CD4-positive, alpha-beta memory T cell (primary cell): ENCODE measurements at regions not wholly inside any gene's neighbourhood (a gene's known extent, or its start where the extent isn't known, plus 50 kb on each side); places are given as distances from the start of the nearest gene placed in this dataset.
A peak's percentile ranks its signal among the peaks of the same experiment; 100 is the strongest.

Experiments used
- CTCF ChIA-PET: fragments of 350-600 bp; sonication (Branson Sonifier 250); formaldehyde crosslinking; loops from one replicate; lab custom pipeline; 2021; ENCODE audit warnings: inconsistent platforms; ENCODE audit not compliant: partially characterized antibody; lab: Charles Lee
- POLR2A ChIA-PET: fragments of 350-600 bp; sonication (Branson Sonifier 250); formaldehyde crosslinking; loops from one replicate; lab custom pipeline; 2021; ENCODE audit not compliant: partially characterized antibody; lab: Charles Lee
- DNase-seq, 5 donors: peaks; one replicate each; pipeline versions ENCODE4 v3.0.0 to v3.0.0-alpha.2; 2020 to 2022; ENCODE audit warnings: mixed read lengths in 1 of 5
- H3K27ac ChIP-seq: one replicate; pipeline ENCODE4 v1.7.0; 2013; ENCODE audit warnings: low read depth, low read length
- H3K27me3 ChIP-seq: 2 replicates; pipeline ENCODE4 v1.7.0; 2013; ENCODE audit warnings: mild to moderate bottlenecking, low read length, moderate library complexity; ENCODE audit not compliant: insufficient read depth
- H3K36me3 ChIP-seq: 2 replicates; pipeline ENCODE4 v1.7.0; 2013; ENCODE audit warnings: mild to moderate bottlenecking, low read length, moderate library complexity; ENCODE audit not compliant: insufficient read depth
- H3K4me1 ChIP-seq: 2 replicates; pipeline ENCODE4 v1.7.0; 2013; ENCODE audit warnings: mild to moderate bottlenecking, low read length, moderate library complexity; ENCODE audit not compliant: insufficient read depth
- H3K4me3 ChIP-seq, 2 donors: one replicate each; pipeline ENCODE4 v1.7.0; 2013; ENCODE audit warnings: low read length in 2 of 2, mild to moderate bottlenecking in 1 of 2
- H3K9me3 ChIP-seq, 2 donors: one replicate each; pipeline ENCODE4 v1.7.0; 2013; ENCODE audit warnings: low read length in 2 of 2, control low read depth in 1 of 2; ENCODE audit not compliant: control insufficient read depth in 1 of 2
- H3K27ac Mint-ChIP-seq, 7 donors: one replicate each; pipeline ENCODE4 v1.8.0; 2020 to 2021; ENCODE audit warnings: mixed read lengths in 7 of 7, mild to moderate bottlenecking in 6 of 7, inconsistent platforms in 3 of 7, moderate library complexity in 3 of 7
- H3K27me3 Mint-ChIP-seq, 2 donors: one replicate each; pipeline ENCODE4 v1.8.0; 2020 to 2021; ENCODE audit warnings: mixed read lengths in 2 of 2
- H3K36me3 Mint-ChIP-seq, 2 donors: one replicate each; pipeline ENCODE4 v1.8.0; 2020 to 2021; ENCODE audit warnings: mixed read lengths in 2 of 2, inconsistent platforms in 1 of 2, mild to moderate bottlenecking in 1 of 2
- H3K4me1 Mint-ChIP-seq, 4 donors: one replicate each; pipeline ENCODE4 v1.8.0; 2020 to 2021; ENCODE audit warnings: mixed read lengths in 4 of 4, mild to moderate bottlenecking in 1 of 4
- H3K4me3 Mint-ChIP-seq, 8 donors: one replicate each; pipeline ENCODE4 v1.8.0; 2020 to 2021; ENCODE audit warnings: mixed read lengths in 8 of 8, mild to moderate bottlenecking in 7 of 8, moderate library complexity in 6 of 8, inconsistent platforms in 3 of 8
- H3K9me3 Mint-ChIP-seq, 8 donors: one replicate each; pipeline ENCODE4 v1.8.0; 2020 to 2021; ENCODE audit warnings: mixed read lengths in 8 of 8, mild to moderate bottlenecking in 5 of 8, inconsistent platforms in 3 of 8, moderate library complexity in 1 of 8
- intact Hi-C: fragments of 100-400 bp; cut with micrococcal nuclease; formaldehyde crosslinking; loops from one replicate; pipeline ENCODE4 v1.15.1; 2023

- H3K36me3 Mint-ChIP-seq: no peaks in the 10 kb centered on the region
- no peaks in the 10 kb centered on the region for H3K9me3 ChIP-seq
Observed at GRCh38 chr4:128665514-128665913, 144.0 kb upstream of the JADE1 start.

GRCh38 chr4:128663325-128663724, 146.2 kb upstream of the JADE1 start:
- H3K27me3 ChIP-seq: no peaks in the 10 kb centered on the region

More at GRCh38 chr4:128665514-128665913, 144.0 kb upstream of the JADE1 start:
- intact Hi-C loops: no loop called here
- POLR2A ChIA-PET: no interaction called here
- Histone ChIP-seq H3K4me1 (peaks cover 11% of the 10 kb centered on the region), H3K4me3 (no peak overlapping the region), H3K27me3 (no peaks in the 10 kb centered on the region), H3K27ac (no peak overlapping the region), H3K36me3 (no peaks in the 10 kb centered on the region)
- Mint-ChIP-seq H3K27ac (peak overlapping the region in 1 of 7 donors; percentile 24), H3K9me3 (no peaks in the 10 kb centered on the region), H3K4me1 (peaks cover 4 to 12% (median 7%) of the 10 kb centered on the region in 4 donors), H3K4me3 (peak overlapping the region in 1 of 8 donors; percentile 11), H3K27me3 (no peaks in the 10 kb centered on the region)
- DNase-seq: no peak
- CTCF ChIA-PET: no interaction called here

GRCh38 chr4:128661479-128661878, 148.0 kb upstream of the JADE1 start:
- Mint-ChIP-seq H3K4me1 (peaks cover 4 to 17% (median 10%) of the 10 kb centered on the region in 4 donors), H3K27ac (no peak overlapping the region), H3K36me3 (no peaks in the 10 kb centered on the region), H3K9me3 (peaks cover 0 to 1% (median 0%) of the 10 kb centered on the region in 8 donors), H3K4me3 (no peak overlapping the region), H3K27me3 (peaks cover 0 to 3% of the 10 kb centered on the region in 2 donors)
- H3K9me3 ChIP-seq: no peaks in the 10 kb centered on the region
- peaks cover 11% of the 10 kb centered on the region for H3K4me1 ChIP-seq
- no peak overlapping the region for H3K27ac ChIP-seq
- no peaks in the 10 kb centered on the region for H3K36me3 ChIP-seq
- no peak for DNase-seq
- intact Hi-C loops: no loop called here
- no peak overlapping the region for H3K4me3 ChIP-seq
- no peaks in the 10 kb centered on the region for H3K27me3 ChIP-seq
- ChIA-PET CTCF (no interaction called here), POLR2A (no interaction called here)

More at GRCh38 chr4:128663325-128663724, 146.2 kb upstream of the JADE1 start:
- DNase-seq: peak in 4 of 5 donors; percentile 23 to 26 (median 24)
- Mint-ChIP-seq H3K27ac (peak overlapping the region in 4 of 7 donors; percentile 20 to 76 (median 46)), H3K4me3 (no peak overlapping the region), H3K36me3 (no peaks in the 10 kb centered on the region), H3K4me1 (peaks cover 4 to 12% (median 6%) of the 10 kb centered on the region in 4 donors), H3K9me3 (no peaks in the 10 kb centered on the region), H3K27me3 (no peaks in the 10 kb centered on the region)
- no peaks in the 10 kb centered on the region for H3K9me3 ChIP-seq
- ChIA-PET POLR2A (no interaction called here), CTCF (no interaction called here)
- H3K36me3 ChIP-seq: no peaks in the 10 kb centered on the region
- peaks cover 11% of the 10 kb centered on the region for H3K4me1 ChIP-seq
- H3K4me3 ChIP-seq: no peak overlapping the region
- no peak overlapping the region for H3K27ac ChIP-seq
- intact Hi-C loops: no loop called here

- intact Hi-C loops: no loop called here
Observed at GRCh38 chr4:128660361-128661215, 148.9 kb upstream of the JADE1 start.

GRCh38 chr4:128658214-128658631, 151.3 kb upstream of the JADE1 start:
- Histone ChIP-seq H3K9me3 (no peaks in the 10 kb centered on the region), H3K4me1 (peaks cover 6% of the 10 kb centered on the region), H3K4me3 (no peak overlapping the region), H3K27me3 (no peaks in the 10 kb centered on the region), H3K36me3 (no peaks in the 10 kb centered on the region), H3K27ac (no peak overlapping the region)
- H3K9me3 Mint-ChIP-seq: peaks cover 0 to 14% (median 5%) of the 10 kb centered on the region in 8 donors
- intact Hi-C loops: no loop called here
- H3K4me1 Mint-ChIP-seq: peaks cover 3 to 12% (median 6%) of the 10 kb centered on the region in 4 donors
- no peak overlapping the region for H3K27ac Mint-ChIP-seq
- H3K4me3 Mint-ChIP-seq: no peak overlapping the region
- ChIA-PET CTCF (no interaction called here), POLR2A (no interaction called here)
- no peak for DNase-seq
- H3K27me3 Mint-ChIP-seq: peaks cover 0 to 3% of the 10 kb centered on the region in 2 donors
- no peaks in the 10 kb centered on the region for H3K36me3 Mint-ChIP-seq

More at GRCh38 chr4:128660361-128661215, 148.9 kb upstream of the JADE1 start:
- Histone ChIP-seq H3K4me1 (peaks cover 11% of the 10 kb centered on the region), H3K4me3 (no peak overlapping the region), H3K27ac (no peak overlapping the region), H3K9me3 (no peaks in the 10 kb centered on the region), H3K27me3 (no peaks in the 10 kb centered on the region), H3K36me3 (no peaks in the 10 kb centered on the region)
- Mint-ChIP-seq H3K36me3 (no peaks in the 10 kb centered on the region), H3K27ac (no peak overlapping the region), H3K4me1 (peaks cover 4 to 17% (median 10%) of the 10 kb centered on the region in 4 donors), H3K9me3 (peaks cover 0 to 4% (median 0%) of the 10 kb centered on the region in 8 donors), H3K4me3 (no peak overlapping the region), H3K27me3 (peaks cover 0 to 3% of the 10 kb centered on the region in 2 donors)
- ChIA-PET POLR2A (no interaction called here), CTCF (no interaction called here)
- DNase-seq: no peak

GRCh38 chr4:128657638-128658037, 151.9 kb upstream of the JADE1 start:
- CTCF ChIA-PET: no interaction called here
- peaks cover 0 to 3% of the 10 kb centered on the region in 2 donors for H3K27me3 Mint-ChIP-seq
- no peaks in the 10 kb centered on the region for H3K36me3 Mint-ChIP-seq
- H3K27ac ChIP-seq: no peak overlapping the region
- no peak for DNase-seq
- no peaks in the 10 kb centered on the region for H3K9me3 ChIP-seq
- no peaks in the 10 kb centered on the region for H3K36me3 ChIP-seq
- POLR2A ChIA-PET: no interaction called here
- H3K27ac Mint-ChIP-seq: no peak overlapping the region
- no peaks in the 10 kb centered on the region for H3K27me3 ChIP-seq
- H3K4me3 ChIP-seq: no peak overlapping the region
- H3K9me3 Mint-ChIP-seq: peaks cover 0 to 14% (median 5%) of the 10 kb centered on the region in 8 donors
- peaks cover 0 to 6% (median 4%) of the 10 kb centered on the region in 4 donors for H3K4me1 Mint-ChIP-seq
- intact Hi-C loops: no loop called here
- H3K4me3 Mint-ChIP-seq: no peak overlapping the region
- peaks cover under 1% of the 10 kb centered on the region for H3K4me1 ChIP-seq

GRCh38 chr4:128654465-128654864, 155.0 kb upstream of the JADE1 start:
- Histone ChIP-seq H3K27ac (no peak overlapping the region), H3K4me1 (no peaks in the 10 kb centered on the region), H3K27me3 (no peaks in the 10 kb centered on the region), H3K4me3 (no peak overlapping the region), H3K36me3 (no peaks in the 10 kb centered on the region), H3K9me3 (no peaks in the 10 kb centered on the region)
- intact Hi-C loops: no loop called here
- ChIA-PET CTCF (no interaction called here), POLR2A (no interaction called here)
- Mint-ChIP-seq H3K27ac (no peak overlapping the region), H3K27me3 (peaks cover 1 to 3% of the 10 kb centered on the region in 2 donors), H3K9me3 (peaks cover 0 to 14% (median 5%) of the 10 kb centered on the region in 8 donors), H3K4me3 (no peak overlapping the region), H3K4me1 (peaks cover 0 to 5% (median 4%) of the 10 kb centered on the region in 4 donors), H3K36me3 (no peaks in the 10 kb centered on the region)
- no peak for DNase-seq
